ENCODE measurements at regions not wholly inside any gene's neighbourhood (a gene's known extent, or its start where the extent isn't known, plus 50 kb on each side); places are given as distances from the start of the nearest gene placed in this dataset.

- no peak for TF ChIP-seq CTCF (conservative IDR thresholded peaks at IDR 0.05; ENCODE audit: low read depth, low read length)
- TF ChIP-seq EZH2 (IDR thresholded peaks at IDR 0.05; ENCODE audit: low read length, unreplicated experiment) = no peak
Observed at GRCh38 chr9:135035781-135036760, 51.4 kb upstream of the OLFM1 start.

Data from PC-3 (cell line).